IMR-90 (cell line): ENCODE measurements at regions not wholly inside any gene's neighbourhood (a gene's known extent, or its start where the extent isn't known, plus 50 kb on each side); places are given as distances from the start of the nearest gene placed in this dataset.

Experiments used
- ATAC-seq: fragments of 200-7000 bp; cut with Tn5 transposase; 2 replicates; pipeline ENCODE4 v1.9.1; 2020; ENCODE audit warnings: low read depth, mild to moderate bottlenecking, moderate library complexity
- BruUV-seq: library from RNA; stranded (reverse); fragments of 400-500 nt; replicated peaks from 2 replicates; lab custom pipeline; 2021; lab: Mats Ljungman, UMichigan
- CTCF ChIA-PET: fragments of 300-600 bp; formaldehyde crosslinking; extraction: SDS; loops from one replicate; lab custom pipeline; 2021; ENCODE audit warnings: antibody characterized with exemption; lab: Yijun Ruan, JAX
- POLR2A ChIA-PET: fragments of 300-600 bp; sonication (Branson Sonifier 250); formaldehyde crosslinking; loops from one replicate; lab custom pipeline; 2022; ENCODE audit warnings: antibody characterized with exemption; ENCODE audit not compliant: unreplicated experiment; lab: Charles Lee
- DNase-seq: peaks from one replicate; pipeline ENCODE4 v3.0.0; 2013
- H2AFZ ChIP-seq: replicated peaks from 2 replicates; pipeline ENCODE3; 2013; ENCODE audit warnings: low read length, mild to moderate bottlenecking; ENCODE audit not compliant: poor library complexity
- H2AK5ac ChIP-seq: 2 replicates; pipeline ENCODE4 v1.6.1; 2013; ENCODE audit warnings: low read depth, low read length, inconsistent platforms
- H2AK9ac ChIP-seq: replicated peaks from 2 replicates; pipeline ENCODE3; 2013; ENCODE audit warnings: mild to moderate bottlenecking, low read depth, low read length, moderate library complexity; ENCODE audit not compliant: poor library complexity
- H2BK120ac ChIP-seq: 2 replicates; pipeline ENCODE4 v1.6.1; 2013; ENCODE audit warnings: low read depth, low read length, inconsistent platforms
- H2BK15ac ChIP-seq: 3 replicates; pipeline ENCODE4 v1.6.1; 2013; ENCODE audit warnings: low read depth, low read length, inconsistent platforms
- H2BK20ac ChIP-seq: 2 replicates; pipeline ENCODE4 v1.6.1; 2013; ENCODE audit warnings: low read depth, mild to moderate bottlenecking, inconsistent platforms, low read length, moderate library complexity
- H2BK5ac ChIP-seq: 2 replicates; pipeline ENCODE4 v1.6.1; 2013; ENCODE audit warnings: mild to moderate bottlenecking, low read depth, low read length, inconsistent platforms; ENCODE audit not compliant: poor library complexity, severe bottlenecking
- H3K14ac ChIP-seq: replicated peaks from 2 replicates; pipeline ENCODE4 v1.6.1; 2013; ENCODE audit warnings: low read depth, low read length, inconsistent platforms
- H3K18ac ChIP-seq: 2 replicates; pipeline ENCODE4 v1.6.1; 2013; ENCODE audit warnings: low read depth, low read length, control low read depth
- H3K23ac ChIP-seq: 2 replicates; pipeline ENCODE4 v1.6.1; 2013; ENCODE audit warnings: low read depth, low read length, inconsistent platforms
- H3K27ac ChIP-seq: 2 replicates; pipeline ENCODE4 v1.5.1; 2013; ENCODE audit warnings: mild to moderate bottlenecking, control low read depth, low read length; ENCODE audit not compliant: insufficient read depth
- H3K27me3 ChIP-seq: 2 replicates; pipeline ENCODE4 v1.6.1; 2013; ENCODE audit warnings: low read length; ENCODE audit not compliant: control insufficient read depth, insufficient read depth
- H3K36me3 ChIP-seq: 2 replicates; pipeline ENCODE4 v1.6.1; 2013; ENCODE audit warnings: low read length, mixed read lengths; ENCODE audit not compliant: control insufficient read depth, insufficient read depth
- H3K4ac ChIP-seq: 2 replicates; pipeline ENCODE4 v1.6.1; 2013; ENCODE audit warnings: low read depth, low read length, inconsistent platforms
- H3K4me1 ChIP-seq: 2 replicates; pipeline ENCODE4 v1.6.1; 2013; ENCODE audit warnings: low read length, mixed read lengths; ENCODE audit not compliant: control insufficient read depth, insufficient read depth
- H3K4me2 ChIP-seq: 2 replicates; pipeline ENCODE4 v1.6.1; 2013; ENCODE audit warnings: low read depth, mild to moderate bottlenecking, control low read depth, low read length, moderate library complexity
- H3K4me3 ChIP-seq: 2 replicates; pipeline ENCODE4 v1.5.1; 2013; ENCODE audit warnings: low read depth, mild to moderate bottlenecking, control low read depth, low read length, moderate library complexity; ENCODE audit not compliant: insufficient read depth
- H3K56ac ChIP-seq: 2 replicates; pipeline ENCODE4 v1.6.1; 2013; ENCODE audit warnings: low read length, inconsistent platforms; ENCODE audit not compliant: insufficient read depth; ENCODE audit errors: extremely low read depth
- H3K79me1 ChIP-seq, 2 experiments: 2 replicates each; pipeline ENCODE4 v1.6.1; 2013; ENCODE audit warnings: low read length in 2 of 2, inconsistent platforms in 1 of 2, low read depth in 1 of 2
- H3K9ac ChIP-seq: 2 replicates; pipeline ENCODE4 v1.6.1; 2013; ENCODE audit warnings: low read depth, low read length, control low read depth
- H3K9me1 ChIP-seq: 2 replicates; pipeline ENCODE4 v1.6.1; 2013; ENCODE audit warnings: low read length, inconsistent platforms; ENCODE audit not compliant: insufficient read depth
- H3K9me3 ChIP-seq: 2 replicates; pipeline ENCODE4 v1.6.1; 2013; ENCODE audit warnings: low read length; ENCODE audit not compliant: control insufficient read depth, insufficient read depth
- H4K20me1 ChIP-seq: 2 replicates; pipeline ENCODE4 v1.6.1; 2013; ENCODE audit warnings: low read length, inconsistent platforms; ENCODE audit not compliant: insufficient read depth
- H4K5ac ChIP-seq: 2 replicates; pipeline ENCODE4 v1.6.1; 2013; ENCODE audit warnings: mild to moderate bottlenecking, low read depth, low read length, control low read depth
- H4K8ac ChIP-seq, 2 experiments: 2 replicates each; pipeline ENCODE4 v1.6.1; 2013; ENCODE audit warnings: low read depth in 2 of 2, low read length in 2 of 2, control low read depth in 1 of 2, inconsistent platforms in 1 of 2
- H4K91ac ChIP-seq: 2 replicates; pipeline ENCODE4 v1.6.1; 2013; ENCODE audit warnings: low read depth, low read length, inconsistent platforms; ENCODE audit not compliant: insufficient read depth
- CEBPB ChIP-seq: IDR thresholded peaks from 2 replicates; pipeline ENCODE4 v1.6.1; 2012; ENCODE audit warnings: low read depth, low read length, improper control_type of control experiment
- CHD1 ChIP-seq: IDR thresholded peaks from 2 replicates; pipeline ENCODE4 v1.6.1; 2012; ENCODE audit warnings: low read depth, low read length, improper control_type of control experiment
- FOS ChIP-seq: fragments of 150-350 bp; IDR thresholded peaks from 2 replicates; pipeline ENCODE4 v1.6.1; 2016; ENCODE audit warnings: low read depth, low read length
- MAZ ChIP-seq: IDR thresholded peaks from 2 replicates; pipeline ENCODE4 v1.6.1; 2012; ENCODE audit warnings: low read depth, mild to moderate bottlenecking, low read length, improper control_type of control experiment, moderate library complexity, borderline replicate concordance
- MXI1 ChIP-seq: IDR thresholded peaks from 2 replicates; pipeline ENCODE4 v1.6.1; 2012; ENCODE audit warnings: low read depth, mild to moderate bottlenecking, low read length, moderate library complexity, borderline replicate concordance
- POLR2A ChIP-seq: IDR thresholded peaks from 2 replicates; pipeline ENCODE4 v1.6.1; 2012; ENCODE audit warnings: mild to moderate bottlenecking, low read depth, low read length
- RAD21 ChIP-seq: IDR thresholded peaks from 2 replicates; pipeline ENCODE4 v1.6.1; 2012; ENCODE audit warnings: low read length, improper control_type of control experiment
- RCOR1 ChIP-seq: IDR thresholded peaks from 2 replicates; pipeline ENCODE4 v1.6.1; 2012; ENCODE audit warnings: mild to moderate bottlenecking, low read length, improper control_type of control experiment; ENCODE audit not compliant: insufficient replicate concordance
- SMC3 ChIP-seq: fragments of 150-350 bp; IDR thresholded peaks from 2 replicates; pipeline ENCODE4 v1.6.1; 2016; ENCODE audit warnings: low read depth, mild to moderate bottlenecking, antibody characterized with exemption, low read length, moderate library complexity
- WGBS, 2 experiments: methylation state at CpG; one replicate each; pipeline versions ENCODE4 v1.1.5 to v1.1.7; 2013; ENCODE audit warnings: missing lambda C conversion rate in 2 of 2; ENCODE audit not compliant: insufficient read length in 1 of 2; ENCODE audit errors: extremely low coverage in 2 of 2; 5-methylcytosine and 5-hydroxymethylcytosine counted together
- dilution Hi-C: fragments of 300-500 bp; cut with HindIII; formaldehyde crosslinking; loops from one replicate; pipeline ENCODE4 v1.14.3; 2018; ENCODE audit warnings: low sequenced_read_pairs; ENCODE audit not compliant: unreplicated experiment
- in situ Hi-C: fragments of 300-500 bp; cut with MboI; formaldehyde crosslinking; loops from 3 replicates; pipeline ENCODE4 v1.14.3; 2019; ENCODE audit warnings: low sequenced_read_pairs, inconsistent platforms, mixed read lengths
- intact Hi-C: fragments of 100-400 bp; cut with micrococcal nuclease; formaldehyde crosslinking; loops from 2 replicates; pipeline ENCODE4 v1.10.0; 2022
- TF ChIP-seq, protein P1 (sequence below): fragments of 150-350 bp; IDR thresholded peaks from 2 replicates; pipeline ENCODE4 v1.6.1; 2017; ENCODE audit warnings: mild to moderate bottlenecking, antibody characterized with exemption, low read length, low read depth
- TF ChIP-seq, protein P2 (sequence below): fragments of 150-350 bp; IDR thresholded peaks from 2 replicates; pipeline ENCODE4 v1.6.1; 2016; ENCODE audit warnings: low read depth, mild to moderate bottlenecking, low read length, moderate library complexity, borderline replicate concordance
- TF ChIP-seq, protein P3 (sequence below): conservative IDR thresholded peaks from 2 replicates; pipeline ENCODE4 v1.5.1; 2012; ENCODE audit warnings: mild to moderate bottlenecking, low read depth, low read length, improper control_type of control experiment

DNA sequence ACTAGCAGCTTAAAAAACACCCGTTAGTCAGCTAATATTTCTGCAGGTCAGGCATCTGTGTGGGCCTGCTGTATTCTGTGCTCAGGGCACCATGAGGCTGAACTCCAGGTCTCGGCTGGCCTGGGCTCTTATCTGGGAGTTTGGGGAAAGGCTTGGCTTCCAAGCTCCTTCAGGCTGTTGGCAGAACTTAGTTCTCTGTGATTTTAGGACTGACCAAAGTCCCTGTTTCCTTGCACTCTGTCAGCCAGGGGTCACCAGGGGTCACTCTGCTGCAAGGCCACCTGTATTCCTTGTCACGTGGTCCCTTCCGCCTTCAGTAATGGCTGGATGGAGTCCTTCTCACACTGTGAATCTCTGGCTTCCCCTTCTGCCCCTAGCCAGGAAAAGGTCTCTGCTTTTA lies 586.4 kb downstream of the AACS start:
- H3K79me1 ChIP-seq: no peaks in the 10 kb centered on the region
- CTCF ChIA-PET: no interaction called here
- no peak overlapping the region for H2BK20ac ChIP-seq
- 21% methylated on average over 3 of the region's 4 CpGs; no CpG with 5 or more reads in 1 of the 2 experiments for WGBS, 2 experiments
- in situ Hi-C loops (no loop called here), dilution Hi-C loops (no loop called here), intact Hi-C loops (no loop called here)
- no peak overlapping the region for H4K5ac ChIP-seq
- H3K56ac ChIP-seq: no peak overlapping the region
- no TSS peak for BruUV-seq
- H4K8ac ChIP-seq: no peak overlapping the region
- no peak overlapping the region for H3K14ac ChIP-seq
- H3K9ac ChIP-seq: no peak overlapping the region
- no peak overlapping the region for H2AK5ac ChIP-seq
- TF ChIP-seq CHD1 (no peak), MAZ (no peak), RAD21 (no peak), RCOR1 (no peak), MXI1 (no peak), CEBPB (no peak), SMC3 (no peak), FOS (no peak), POLR2A (no peak)
- TF ChIP-seq, protein P1, sequence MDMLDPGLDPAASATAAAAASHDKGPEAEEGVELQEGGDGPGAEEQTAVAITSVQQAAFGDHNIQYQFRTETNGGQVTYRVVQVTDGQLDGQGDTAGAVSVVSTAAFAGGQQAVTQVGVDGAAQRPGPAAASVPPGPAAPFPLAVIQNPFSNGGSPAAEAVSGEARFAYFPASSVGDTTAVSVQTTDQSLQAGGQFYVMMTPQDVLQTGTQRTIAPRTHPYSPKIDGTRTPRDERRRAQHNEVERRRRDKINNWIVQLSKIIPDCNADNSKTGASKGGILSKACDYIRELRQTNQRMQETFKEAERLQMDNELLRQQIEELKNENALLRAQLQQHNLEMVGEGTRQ: no peak
- TF ChIP-seq, protein P2, sequence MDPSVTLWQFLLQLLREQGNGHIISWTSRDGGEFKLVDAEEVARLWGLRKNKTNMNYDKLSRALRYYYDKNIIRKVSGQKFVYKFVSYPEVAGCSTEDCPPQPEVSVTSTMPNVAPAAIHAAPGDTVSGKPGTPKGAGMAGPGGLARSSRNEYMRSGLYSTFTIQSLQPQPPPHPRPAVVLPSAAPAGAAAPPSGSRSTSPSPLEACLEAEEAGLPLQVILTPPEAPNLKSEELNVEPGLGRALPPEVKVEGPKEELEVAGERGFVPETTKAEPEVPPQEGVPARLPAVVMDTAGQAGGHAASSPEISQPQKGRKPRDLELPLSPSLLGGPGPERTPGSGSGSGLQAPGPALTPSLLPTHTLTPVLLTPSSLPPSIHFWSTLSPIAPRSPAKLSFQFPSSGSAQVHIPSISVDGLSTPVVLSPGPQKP: no peak
- TF ChIP-seq, protein P3, sequence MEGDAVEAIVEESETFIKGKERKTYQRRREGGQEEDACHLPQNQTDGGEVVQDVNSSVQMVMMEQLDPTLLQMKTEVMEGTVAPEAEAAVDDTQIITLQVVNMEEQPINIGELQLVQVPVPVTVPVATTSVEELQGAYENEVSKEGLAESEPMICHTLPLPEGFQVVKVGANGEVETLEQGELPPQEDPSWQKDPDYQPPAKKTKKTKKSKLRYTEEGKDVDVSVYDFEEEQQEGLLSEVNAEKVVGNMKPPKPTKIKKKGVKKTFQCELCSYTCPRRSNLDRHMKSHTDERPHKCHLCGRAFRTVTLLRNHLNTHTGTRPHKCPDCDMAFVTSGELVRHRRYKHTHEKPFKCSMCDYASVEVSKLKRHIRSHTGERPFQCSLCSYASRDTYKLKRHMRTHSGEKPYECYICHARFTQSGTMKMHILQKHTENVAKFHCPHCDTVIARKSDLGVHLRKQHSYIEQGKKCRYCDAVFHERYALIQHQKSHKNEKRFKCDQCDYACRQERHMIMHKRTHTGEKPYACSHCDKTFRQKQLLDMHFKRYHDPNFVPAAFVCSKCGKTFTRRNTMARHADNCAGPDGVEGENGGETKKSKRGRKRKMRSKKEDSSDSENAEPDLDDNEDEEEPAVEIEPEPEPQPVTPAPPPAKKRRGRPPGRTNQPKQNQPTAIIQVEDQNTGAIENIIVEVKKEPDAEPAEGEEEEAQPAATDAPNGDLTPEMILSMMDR: no peak
- H3K18ac ChIP-seq: no peak overlapping the region
- H2BK5ac ChIP-seq: no peak overlapping the region
- no peak overlapping the region for H4K91ac ChIP-seq
- POLR2A ChIA-PET: no interaction called here
- no peaks in the 10 kb centered on the region for H3K9me1 ChIP-seq
- H3K4ac ChIP-seq: no peak overlapping the region
- no peak overlapping the region for H2AK9ac ChIP-seq
- no peak overlapping the region for H3K27ac ChIP-seq
- DNase-seq: no peak
- H2BK15ac ChIP-seq: no peak overlapping the region
- peaks cover 21% of the 10 kb centered on the region for H3K9me3 ChIP-seq
- no peak overlapping the region for H3K23ac ChIP-seq
- ATAC-seq: no peak
- no peaks in the 10 kb centered on the region for H3K4me1 ChIP-seq
- H2BK120ac ChIP-seq: no peak overlapping the region
- H3K4me2 ChIP-seq: no peak overlapping the region
- H3K4me3 ChIP-seq: no peak overlapping the region
- H3K36me3 ChIP-seq: no peaks in the 10 kb centered on the region
- H3K27me3 ChIP-seq: no peaks in the 10 kb centered on the region
- no peak overlapping the region for H2AFZ ChIP-seq
- no peaks in the 10 kb centered on the region for H4K20me1 ChIP-seq
